GM12891 (cell line): ENCODE measurements at regions not wholly inside any gene's neighbourhood (a gene's known extent, or its start where the extent isn't known, plus 50 kb on each side); places are given as distances from the start of the nearest gene placed in this dataset.

Experiments used
- PAX5 ChIP-seq: IDR thresholded peaks from 2 replicates; pipeline ENCODE4 v1.6.1; 2011; ENCODE audit warnings: low read length, moderate library complexity, mild to moderate bottlenecking; ENCODE audit not compliant: insufficient read depth, severe bottlenecking
- POLR2A ChIP-seq: IDR thresholded peaks from 2 replicates; pipeline ENCODE4 v1.6.1; 2011; ENCODE audit warnings: low read depth, low read length, control low read depth
- POLR2AphosphoS5 ChIP-seq: IDR thresholded peaks from 2 replicates; pipeline ENCODE4 v1.6.1; 2011; ENCODE audit warnings: low read depth, low read length, control low read depth
- POU2F2 ChIP-seq: IDR thresholded peaks from 2 replicates; pipeline ENCODE4 v1.6.1; 2011; ENCODE audit warnings: low read depth, mild to moderate bottlenecking, control low read depth, low read length, moderate library complexity
- SPI1 ChIP-seq: IDR thresholded peaks from 2 replicates; pipeline ENCODE4 v1.6.1; 2011; ENCODE audit warnings: low read depth, low read length, control low read depth
- TAF1 ChIP-seq: IDR thresholded peaks from 2 replicates; pipeline ENCODE4 v1.6.1; 2011; ENCODE audit warnings: low read depth, low read length, control low read depth

DNA sequence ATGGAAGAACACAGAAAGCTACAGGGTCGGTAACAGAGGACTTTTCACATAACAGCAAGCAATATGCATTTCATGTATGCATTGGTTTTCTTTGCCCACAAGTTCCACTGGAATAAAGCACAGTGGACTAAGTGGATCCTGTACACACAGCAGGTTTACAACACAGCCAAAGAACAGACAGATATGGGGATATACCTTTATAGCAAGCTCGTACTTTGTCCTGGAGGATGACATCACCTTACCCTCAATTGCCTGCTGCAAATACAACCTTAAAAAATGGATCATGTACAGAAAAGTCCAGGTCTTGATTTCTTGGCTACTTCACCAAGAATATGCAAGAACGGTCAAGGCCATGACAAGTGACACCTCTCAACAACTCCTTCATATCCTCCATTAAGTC lies 1445.5 kb downstream of the MAT2B start:
- TF ChIP-seq POLR2A (no peak), POLR2AphosphoS5 (no peak), TAF1 (no peak), PAX5 (no peak), POU2F2 (no peak), SPI1 (no peak)
